ENCODE measurements at regions not wholly inside any gene's neighbourhood (a gene's known extent, or its start where the extent isn't known, plus 50 kb on each side); places are given as distances from the start of the nearest gene placed in this dataset.
"Not testable (repeated sequence)": the region's sequence is repeated elsewhere in the genome, so short reads cannot be mapped to it uniquely, and the experiment has no call there.

DNA sequence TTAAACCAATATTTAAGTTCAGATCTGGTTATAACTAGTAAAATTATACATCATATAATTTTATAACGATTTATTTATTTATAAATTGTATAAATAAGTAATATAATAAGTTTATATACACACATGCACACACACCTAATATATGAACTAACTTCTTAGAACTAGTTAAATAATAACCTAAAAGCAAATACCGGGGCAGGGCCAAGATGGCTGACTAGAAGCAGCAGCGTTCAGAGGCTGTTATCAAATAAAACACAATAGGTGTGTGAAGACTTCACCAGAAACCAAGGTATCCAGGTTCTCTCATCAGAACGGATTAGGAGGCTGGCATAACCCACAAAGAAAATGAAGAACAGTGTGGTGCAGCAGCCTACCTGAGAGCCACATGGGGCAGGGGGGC, 653.6 kb upstream of the CBLB start:
- no peak overlapping the region for H3K27ac ChIP-seq
- H3K36me3 ChIP-seq = no peaks in the 10 kb centered on the region
- no peaks in the 10 kb centered on the region for H3K4me1 ChIP-seq
- H3K27me3 ChIP-seq = no peaks in the 10 kb centered on the region
- no peak overlapping the region for H3K4me3 ChIP-seq
- TF ChIP-seq POLR2A (IDR thresholded peaks at IDR 0.05) = no peak
- TF ChIP-seq, protein P1, sequence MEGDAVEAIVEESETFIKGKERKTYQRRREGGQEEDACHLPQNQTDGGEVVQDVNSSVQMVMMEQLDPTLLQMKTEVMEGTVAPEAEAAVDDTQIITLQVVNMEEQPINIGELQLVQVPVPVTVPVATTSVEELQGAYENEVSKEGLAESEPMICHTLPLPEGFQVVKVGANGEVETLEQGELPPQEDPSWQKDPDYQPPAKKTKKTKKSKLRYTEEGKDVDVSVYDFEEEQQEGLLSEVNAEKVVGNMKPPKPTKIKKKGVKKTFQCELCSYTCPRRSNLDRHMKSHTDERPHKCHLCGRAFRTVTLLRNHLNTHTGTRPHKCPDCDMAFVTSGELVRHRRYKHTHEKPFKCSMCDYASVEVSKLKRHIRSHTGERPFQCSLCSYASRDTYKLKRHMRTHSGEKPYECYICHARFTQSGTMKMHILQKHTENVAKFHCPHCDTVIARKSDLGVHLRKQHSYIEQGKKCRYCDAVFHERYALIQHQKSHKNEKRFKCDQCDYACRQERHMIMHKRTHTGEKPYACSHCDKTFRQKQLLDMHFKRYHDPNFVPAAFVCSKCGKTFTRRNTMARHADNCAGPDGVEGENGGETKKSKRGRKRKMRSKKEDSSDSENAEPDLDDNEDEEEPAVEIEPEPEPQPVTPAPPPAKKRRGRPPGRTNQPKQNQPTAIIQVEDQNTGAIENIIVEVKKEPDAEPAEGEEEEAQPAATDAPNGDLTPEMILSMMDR (IDR thresholded peaks at IDR 0.05) = no peak
- H3K9me3 ChIP-seq = no peaks in the 10 kb centered on the region
- DNase-seq = no peak

DNA sequence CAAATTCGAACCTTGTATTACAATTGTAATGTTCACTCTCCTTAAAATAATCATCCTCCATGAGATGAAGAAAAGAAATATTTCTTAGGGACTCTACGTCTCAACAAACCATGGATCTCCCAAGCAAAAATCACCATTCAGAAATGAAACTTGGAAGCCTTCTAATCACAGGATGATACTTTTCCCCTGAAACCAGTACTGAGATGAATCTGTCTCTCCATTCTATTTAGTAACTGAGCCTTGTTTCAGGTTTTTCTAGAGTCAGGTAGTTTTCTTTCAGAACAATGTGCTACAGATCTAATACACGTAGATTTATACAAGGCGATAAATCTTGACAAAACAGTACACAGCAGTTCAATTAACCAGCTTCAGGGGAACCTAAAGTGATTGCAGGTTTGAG, 660.1 kb upstream of the CBLB start:
- no peak for TF ChIP-seq POLR2A (IDR thresholded peaks at IDR 0.05)
- Histone ChIP-seq H3K4me1 (no peaks in the 10 kb centered on the region), H3K4me3 (no peak overlapping the region), H3K9me3 (no peaks in the 10 kb centered on the region), H3K27ac (no peak overlapping the region), H3K36me3 (no peaks in the 10 kb centered on the region), H3K27me3 (no peaks in the 10 kb centered on the region)
- DNase-seq = no peak

DNA sequence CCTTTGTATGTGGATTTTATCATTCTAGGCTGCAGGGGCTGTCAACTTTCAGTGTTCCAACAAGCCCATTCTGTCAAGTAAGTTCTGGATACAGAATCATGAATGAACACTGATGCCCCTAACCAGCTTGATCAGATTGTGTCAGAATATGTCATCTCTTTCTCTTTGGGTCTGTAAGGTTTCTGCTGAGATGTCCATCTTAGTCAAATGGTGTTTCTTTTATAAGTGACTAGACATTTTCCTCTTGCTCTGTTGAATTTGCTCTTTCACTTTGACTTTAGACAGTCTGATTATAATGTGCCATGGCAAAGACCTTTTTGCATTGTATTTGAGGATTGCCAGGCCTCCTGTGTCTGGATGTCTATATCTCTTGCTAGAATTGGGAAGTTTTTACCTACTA, 660.9 kb upstream of the CBLB start:
- DNase-seq = no peak
- Histone ChIP-seq H3K9me3 (no peaks in the 10 kb centered on the region), H3K27me3 (no peaks in the 10 kb centered on the region), H3K4me1 (no peaks in the 10 kb centered on the region), H3K27ac (no peak overlapping the region), H3K36me3 (no peaks in the 10 kb centered on the region), H3K4me3 (no peak overlapping the region)
- TF ChIP-seq, protein P1 (IDR thresholded peaks at IDR 0.05) = no peak
- TF ChIP-seq POLR2A (IDR thresholded peaks at IDR 0.05) = no peak

DNA sequence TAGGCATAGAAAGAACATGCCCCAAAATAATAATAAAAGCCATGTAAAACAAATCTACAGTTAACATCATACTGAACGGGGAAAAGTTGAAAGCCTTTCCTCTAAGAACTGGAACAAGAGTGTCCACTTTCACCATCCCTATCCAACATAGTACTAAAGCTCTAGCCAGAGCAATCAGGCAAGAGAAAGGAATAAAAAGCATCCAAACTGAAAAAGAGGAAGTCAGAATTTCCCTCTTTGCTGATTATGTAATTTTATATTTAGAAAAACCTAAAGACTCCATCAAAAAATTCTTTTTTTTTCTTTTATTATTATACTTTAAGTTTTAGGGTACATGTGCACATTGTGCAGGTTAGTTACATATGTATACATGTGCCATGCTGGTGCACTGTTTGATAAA, 661.6 kb upstream of the CBLB start:
- no peak overlapping the region for H3K27ac ChIP-seq
- H3K4me1 ChIP-seq = no peaks in the 10 kb centered on the region
- no peaks in the 10 kb centered on the region for H3K9me3 ChIP-seq
- H3K4me3 ChIP-seq = no peak overlapping the region
- H3K27me3 ChIP-seq = no peaks in the 10 kb centered on the region
- TF ChIP-seq, protein P1 (IDR thresholded peaks at IDR 0.05) = no peak
- DNase-seq = no peak
- no peaks in the 10 kb centered on the region for H3K36me3 ChIP-seq

DNA sequence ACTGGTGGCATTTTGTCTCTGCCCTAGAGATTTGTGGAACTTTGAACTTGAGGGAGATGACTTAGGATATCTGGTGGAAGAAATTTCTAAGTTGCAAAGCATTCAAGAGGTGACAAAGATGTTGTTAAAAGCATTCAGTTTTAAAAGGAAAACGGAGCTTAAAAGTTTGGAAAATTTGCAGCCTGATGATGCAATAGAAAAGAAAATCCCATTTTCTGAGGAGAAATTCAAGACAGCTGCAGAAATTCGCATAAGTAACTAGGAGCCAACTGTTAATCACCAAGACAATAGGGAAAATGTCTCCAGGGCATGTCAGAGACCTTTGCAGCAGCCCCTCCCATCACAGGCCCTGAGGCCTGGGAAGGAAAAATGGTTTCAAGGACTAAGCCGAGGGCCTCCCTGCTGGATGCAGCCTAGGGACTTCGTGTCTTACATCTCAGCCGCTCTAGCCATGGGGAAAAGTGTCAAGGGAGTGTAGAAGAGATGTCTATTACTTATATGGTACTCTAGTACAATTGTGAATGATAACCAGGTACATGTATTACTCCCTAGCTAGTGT, 663.0 kb upstream of the CBLB start:
- DNase-seq, H3K27me3 ChIP-seq, H3K9me3 ChIP-seq, H3K4me3 ChIP-seq, H3K4me1 ChIP-seq, H3K36me3 ChIP-seq, H3K27ac ChIP-seq: not testable (repeated sequence)

DNA sequence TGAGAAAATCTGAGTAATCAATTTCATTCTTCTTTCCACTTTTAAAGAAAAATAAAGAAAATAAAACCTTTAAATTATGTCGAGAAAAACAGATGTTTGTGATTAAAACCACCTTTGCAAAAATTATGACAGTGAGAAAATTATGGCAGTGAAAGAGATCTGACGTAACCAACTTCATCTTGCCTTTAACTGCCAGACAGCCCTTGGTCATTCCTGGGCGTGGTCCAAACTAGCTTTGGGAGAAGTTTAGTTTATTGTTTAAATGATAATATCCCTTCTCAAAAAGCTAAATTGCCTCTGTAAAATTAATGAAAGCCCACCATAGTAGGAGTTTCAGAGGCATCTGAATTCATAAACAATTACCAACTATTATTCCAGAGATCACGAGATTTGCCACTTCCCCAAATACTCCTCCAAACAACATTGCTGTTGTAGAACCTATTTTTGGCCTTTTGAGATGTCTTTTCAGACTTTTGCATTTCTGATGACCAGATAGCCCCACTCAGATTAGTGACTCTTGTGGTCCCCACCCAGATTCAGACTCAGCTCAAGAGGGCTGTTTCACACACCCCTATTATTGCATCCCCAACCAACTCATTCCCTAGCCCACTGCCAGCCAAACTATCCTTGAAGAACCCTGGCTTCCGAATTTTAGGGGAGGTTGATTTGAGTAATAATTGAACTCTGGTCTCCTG, 664.4 kb upstream of the CBLB start:
- DNase-seq = no peak
- Histone ChIP-seq H3K4me1 (no peaks in the 10 kb centered on the region), H3K27me3 (no peaks in the 10 kb centered on the region), H3K9me3 (no peaks in the 10 kb centered on the region), H3K36me3 (no peaks in the 10 kb centered on the region), H3K27ac (no peak overlapping the region), H3K4me3 (no peak overlapping the region)
- TF ChIP-seq, protein P1 (IDR thresholded peaks at IDR 0.05) = no peak
- TF ChIP-seq POLR2A (IDR thresholded peaks at IDR 0.05) = no peak

DNA sequence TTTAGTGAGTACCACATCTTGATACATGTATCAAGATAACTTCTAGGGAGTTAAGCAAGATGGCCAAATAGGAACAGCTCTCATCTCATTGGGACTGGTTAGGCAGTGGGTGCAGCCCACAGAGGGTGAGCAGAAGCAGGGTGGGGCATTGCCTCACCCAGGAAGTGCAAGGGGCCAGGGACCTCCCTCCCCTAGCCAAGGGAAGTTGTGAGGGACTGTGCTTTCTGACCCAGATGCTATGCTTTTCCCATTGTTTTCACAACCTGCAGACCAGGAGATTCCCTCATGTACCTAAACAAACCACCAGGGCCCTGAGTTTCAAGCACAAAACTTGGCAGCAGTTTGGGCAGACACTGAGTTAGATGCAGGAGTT, 665.0 kb upstream of the CBLB start:
- DNase-seq = no peak
- no peak overlapping the region for H3K27ac ChIP-seq
- no peaks in the 10 kb centered on the region for H3K4me1 ChIP-seq
- no peak overlapping the region for H3K4me3 ChIP-seq
- H3K36me3 ChIP-seq = no peaks in the 10 kb centered on the region
- no peak for TF ChIP-seq POLR2A (IDR thresholded peaks at IDR 0.05)
- H3K27me3 ChIP-seq = no peaks in the 10 kb centered on the region
- no peaks in the 10 kb centered on the region for H3K9me3 ChIP-seq

Data from Peyer's patch (tissue), 4 donors.